ENCODE measurements at regions not wholly inside any gene's neighbourhood (a gene's known extent, or its start where the extent isn't known, plus 50 kb on each side); places are given as distances from the start of the nearest gene placed in this dataset.

DNA sequence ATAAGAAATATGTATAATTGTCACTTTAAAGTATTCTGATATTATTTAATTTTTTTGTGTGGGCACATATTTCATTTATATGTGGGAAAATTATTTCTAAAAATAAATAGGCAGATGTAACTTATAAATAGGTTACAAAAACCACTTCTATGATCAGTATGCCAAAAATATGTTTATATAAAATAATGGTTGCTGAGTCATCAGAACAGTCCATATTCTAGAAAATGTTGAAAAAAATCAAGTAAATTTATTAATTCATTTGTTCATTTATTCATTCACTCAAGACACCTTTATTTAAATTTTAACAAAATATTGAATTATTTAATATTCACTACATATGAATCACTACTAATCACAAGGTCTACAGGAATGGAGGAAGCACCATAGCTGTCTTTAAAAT is 1387.3 kb upstream of the C9orf72 start:
- no peak overlapping the region for H3K27ac ChIP-seq
- TF ChIP-seq, protein P1, sequence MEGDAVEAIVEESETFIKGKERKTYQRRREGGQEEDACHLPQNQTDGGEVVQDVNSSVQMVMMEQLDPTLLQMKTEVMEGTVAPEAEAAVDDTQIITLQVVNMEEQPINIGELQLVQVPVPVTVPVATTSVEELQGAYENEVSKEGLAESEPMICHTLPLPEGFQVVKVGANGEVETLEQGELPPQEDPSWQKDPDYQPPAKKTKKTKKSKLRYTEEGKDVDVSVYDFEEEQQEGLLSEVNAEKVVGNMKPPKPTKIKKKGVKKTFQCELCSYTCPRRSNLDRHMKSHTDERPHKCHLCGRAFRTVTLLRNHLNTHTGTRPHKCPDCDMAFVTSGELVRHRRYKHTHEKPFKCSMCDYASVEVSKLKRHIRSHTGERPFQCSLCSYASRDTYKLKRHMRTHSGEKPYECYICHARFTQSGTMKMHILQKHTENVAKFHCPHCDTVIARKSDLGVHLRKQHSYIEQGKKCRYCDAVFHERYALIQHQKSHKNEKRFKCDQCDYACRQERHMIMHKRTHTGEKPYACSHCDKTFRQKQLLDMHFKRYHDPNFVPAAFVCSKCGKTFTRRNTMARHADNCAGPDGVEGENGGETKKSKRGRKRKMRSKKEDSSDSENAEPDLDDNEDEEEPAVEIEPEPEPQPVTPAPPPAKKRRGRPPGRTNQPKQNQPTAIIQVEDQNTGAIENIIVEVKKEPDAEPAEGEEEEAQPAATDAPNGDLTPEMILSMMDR (IDR thresholded peaks at IDR 0.05): no peak
- TF ChIP-seq POLR2A (IDR thresholded peaks at IDR 0.05): no peak
- no peak for DNase-seq

DNA sequence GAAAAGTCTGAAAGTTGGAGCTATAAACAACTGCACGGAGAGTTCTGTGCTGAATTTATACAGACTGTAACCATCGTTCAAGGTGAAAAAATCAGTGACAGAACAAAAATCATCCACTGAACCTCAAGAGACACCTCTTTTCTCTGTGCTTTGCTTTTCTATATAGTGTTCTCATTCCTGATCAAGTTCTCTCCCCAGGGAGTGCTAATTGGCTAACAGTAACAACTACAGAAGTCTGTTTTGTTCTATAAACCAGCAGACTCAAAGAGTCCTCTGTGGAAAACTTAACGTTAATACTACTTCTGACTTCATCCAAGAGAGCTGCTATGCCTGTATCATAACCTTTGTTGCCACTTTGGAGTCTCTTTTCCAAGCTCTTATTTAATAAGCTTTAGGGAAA is 1388.3 kb upstream of the C9orf72 start:
- intact Hi-C loops (cut with DNase I; ENCODE audit: low total_unique reads): no loop called here
- TF ChIP-seq POLR2A (IDR thresholded peaks at IDR 0.05): no peak
- TF ChIP-seq, protein P1 (IDR thresholded peaks at IDR 0.05): no peak
- Histone ChIP-seq H3K4me3 (no peak overlapping the region), H3K36me3 (ENCODE audit: low read depth, missing control alignments) (no peaks in the 10 kb centered on the region), H3K27me3 (no peaks in the 10 kb centered on the region), H3K27ac (no peak overlapping the region), H3K4me1 (no peaks in the 10 kb centered on the region), H3K9me3 (no peaks in the 10 kb centered on the region)
- 21 to 31% methylated on average over 3 of the region's 3 CpGs for WGBS, 2 donors
- DNase-seq: no peak

More for the DNA sequence above, 1387.3 kb upstream of the C9orf72 start:
- intact Hi-C loops (cut with DNase I; ENCODE audit: low total_unique reads): no loop called here
- no peak overlapping the region for H3K4me3 ChIP-seq
- no peaks in the 10 kb centered on the region for H3K9me3 ChIP-seq
- H3K27me3 ChIP-seq: no peaks in the 10 kb centered on the region
- no peaks in the 10 kb centered on the region for H3K4me1 ChIP-seq
- no peaks in the 10 kb centered on the region for H3K36me3 ChIP-seq (ENCODE audit: low read depth, missing control alignments)

DNA sequence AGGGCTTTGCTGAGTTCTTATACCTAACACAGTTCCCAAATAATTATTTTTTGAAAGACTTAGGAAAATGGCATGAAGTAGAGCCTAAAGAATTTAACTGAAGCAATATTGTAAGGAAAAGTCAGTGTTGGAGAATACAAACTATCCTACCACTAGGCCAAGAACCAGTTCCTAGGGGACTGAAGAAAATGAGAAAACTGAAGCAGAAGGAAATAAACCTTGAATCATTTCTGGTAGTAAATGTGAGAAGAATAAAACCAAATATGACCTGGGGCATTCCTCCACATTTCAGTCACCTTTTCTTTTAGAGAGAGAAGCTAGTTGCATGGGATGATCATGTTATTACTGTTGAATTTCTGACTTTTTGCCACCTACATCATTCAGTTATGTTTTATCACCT is 1393.9 kb upstream of the C9orf72 start:
- no peaks in the 10 kb centered on the region for H3K27me3 ChIP-seq
- no peaks in the 10 kb centered on the region for H3K4me1 ChIP-seq
- intact Hi-C loops (cut with DNase I; ENCODE audit: low total_unique reads): no loop called here
- H3K4me3 ChIP-seq: no peak overlapping the region
- no peaks in the 10 kb centered on the region for H3K36me3 ChIP-seq (ENCODE audit: low read depth, missing control alignments)
- DNase-seq: no peak
- H3K27ac ChIP-seq: no peak overlapping the region
- no peak for TF ChIP-seq POLR2A (IDR thresholded peaks at IDR 0.05)
- TF ChIP-seq, protein P1 (IDR thresholded peaks at IDR 0.05): no peak
- H3K9me3 ChIP-seq: no peaks in the 10 kb centered on the region

DNA sequence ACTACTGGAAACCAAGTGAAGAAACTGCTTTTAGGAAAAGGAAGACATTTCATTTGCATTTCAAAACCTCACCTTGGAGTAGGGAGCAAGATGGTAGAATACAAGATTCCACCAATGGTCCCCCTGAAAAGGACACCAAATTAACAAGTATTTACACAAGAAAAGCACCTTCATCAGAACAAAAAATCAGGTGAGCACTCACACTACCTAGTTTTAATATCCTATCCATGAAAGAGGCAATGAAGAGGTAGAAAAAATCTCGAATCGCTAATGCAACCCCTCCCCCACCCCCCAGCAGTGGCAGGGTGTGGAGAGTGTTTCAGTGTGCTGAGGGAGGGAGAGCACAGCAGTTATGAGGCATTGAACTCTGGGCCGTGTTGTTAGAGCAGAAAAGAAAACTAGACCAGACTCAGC is 1397.0 kb upstream of the C9orf72 start:
- H3K4me1 ChIP-seq: no peaks in the 10 kb centered on the region
- H3K4me3 ChIP-seq: no peak overlapping the region
- H3K9me3 ChIP-seq: no peaks in the 10 kb centered on the region
- intact Hi-C loops (cut with DNase I; ENCODE audit: low total_unique reads): no loop called here
- no peaks in the 10 kb centered on the region for H3K27me3 ChIP-seq
- TF ChIP-seq POLR2A (IDR thresholded peaks at IDR 0.05): no peak
- TF ChIP-seq, protein P1 (IDR thresholded peaks at IDR 0.05): no peak
- no peak overlapping the region for H3K27ac ChIP-seq
- DNase-seq: no peak
- no peaks in the 10 kb centered on the region for H3K36me3 ChIP-seq (ENCODE audit: low read depth, missing control alignments)
- 31 to 46% methylated on average over 3 of the region's 3 CpGs for WGBS, 2 donors

DNA sequence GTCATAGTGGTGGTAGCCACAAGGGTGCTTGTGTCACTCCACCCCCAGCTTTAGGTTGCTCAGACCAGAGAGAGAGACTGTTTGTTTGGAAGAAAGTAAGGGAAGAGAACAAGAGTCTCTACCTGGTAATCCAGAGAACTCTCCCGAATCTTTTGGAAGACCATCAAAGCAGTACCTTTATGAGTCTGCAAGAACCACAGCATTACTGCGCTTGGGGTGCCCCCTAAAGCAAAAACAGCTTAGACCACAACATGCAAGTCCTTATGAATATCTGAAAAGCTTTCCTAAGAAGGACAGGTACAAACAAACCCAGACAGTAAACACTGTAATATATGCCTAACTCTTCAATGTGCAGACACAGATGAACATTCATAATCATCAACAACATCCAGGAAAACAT is 1398.6 kb upstream of the C9orf72 start:
- no peak overlapping the region for H3K4me3 ChIP-seq
- WGBS, 2 donors: 27 to 47% methylated on average over 2 of the region's 2 CpGs
- TF ChIP-seq, protein P1 (IDR thresholded peaks at IDR 0.05): no peak
- TF ChIP-seq POLR2A (IDR thresholded peaks at IDR 0.05): no peak
- intact Hi-C loops (cut with DNase I; ENCODE audit: low total_unique reads): no loop called here
- no peak for DNase-seq
- H3K4me1 ChIP-seq: no peaks in the 10 kb centered on the region
- H3K36me3 ChIP-seq (ENCODE audit: low read depth, missing control alignments): no peaks in the 10 kb centered on the region
- H3K9me3 ChIP-seq: no peaks in the 10 kb centered on the region
- H3K27ac ChIP-seq: no peak overlapping the region
- H3K27me3 ChIP-seq: no peaks in the 10 kb centered on the region

All from testis (tissue), 2 donors.